A549 (cell line): ENCODE measurements at regions not wholly inside any gene's neighbourhood (a gene's known extent, or its start where the extent isn't known, plus 50 kb on each side); places are given as distances from the start of the nearest gene placed in this dataset.
A peak's percentile ranks its signal among the peaks of the same experiment; 100 is the strongest.

Experiments used
- ATAC-seq, 2 experiments: fragments of 200-7000 bp in 1 of 2; fragments of >200 bp in 1 of 2; cut with Nextera tagmentation in 1 of 2; cut with Tn5 transposase in 1 of 2; 3 replicates each; pipeline versions ENCODE4 v1.8.0 to v1.9.1; 2018 to 2020; ENCODE audit warnings: mild to moderate bottlenecking in 1 of 2, moderate library complexity in 1 of 2
- CTCF ChIA-PET: fragments of 300-600 bp; sonication (Branson Sonifier 250); formaldehyde crosslinking; extraction: SDS; loops from one replicate; lab custom pipeline; 2021; ENCODE audit warnings: antibody characterized with exemption, inconsistent platforms; lab: Yijun Ruan, JAX
- POLR2A ChIA-PET: fragments of 350-600 bp; formaldehyde crosslinking; extraction: SDS; loops from one replicate; lab custom pipeline; 2021; ENCODE audit warnings: antibody characterized with exemption, inconsistent platforms; lab: Yijun Ruan, JAX
- DNase-seq, 2 experiments: peaks; one replicate each; pipeline versions ENCODE4 v3.0.0 to v3.0.0-alpha.2; 2011 to 2016; ENCODE audit warnings: low read depth in 1 of 2, low spot score in 1 of 2
- FAIRE-seq: peaks from 2 replicates; lab custom pipeline; 2011; peaks lifted over from hg19 to GRCh38; lab: Jason Lieb, UNC
- H3K27ac ChIP-seq, 2 experiments: fragments of >200 bp; sonication (Bioruptor Twin); formaldehyde crosslinking; 3 replicates each; pipeline ENCODE4 v1.5.1; 2016 to 2017
- H3K4me1 ChIP-seq: fragments of >200 bp; sonication (Bioruptor Twin); formaldehyde crosslinking; 3 replicates; pipeline ENCODE4 v1.6.1; 2016
- H3K4me2 ChIP-seq: fragments of >200 bp; sonication (Bioruptor Twin); formaldehyde crosslinking; 3 replicates; pipeline ENCODE4 v1.6.1; 2016
- H3K4me3 ChIP-seq: fragments of >200 bp; sonication (Bioruptor Twin); formaldehyde crosslinking; 3 replicates; pipeline ENCODE4 v1.5.1; 2016
- H3K9me3 ChIP-seq: fragments of >200 bp; sonication (Bioruptor Twin); formaldehyde crosslinking; 3 replicates; pipeline ENCODE4 v1.6.1; 2016
- BHLHE40 ChIP-seq: IDR thresholded peaks from 2 replicates; pipeline ENCODE4 v1.6.1; 2012; ENCODE audit warnings: low read depth, low read length, inconsistent platforms
- CBX2 ChIP-seq: fragments of 200-600 bp; sonication (generic); IDR thresholded peaks from 2 replicates; pipeline ENCODE4 v1.6.1; 2016; ENCODE audit warnings: low read depth, mild to moderate bottlenecking, borderline replicate concordance
- CHD4 ChIP-seq: fragments of 200-600 bp; sonication (generic); IDR thresholded peaks from 2 replicates; pipeline ENCODE4 v1.6.1; 2016; ENCODE audit warnings: antibody characterized with exemption, mild to moderate bottlenecking, borderline replicate concordance
- FOSB ChIP-seq: fragments of 250-450 bp; sonication (Bioruptor Pico); IDR thresholded peaks from 2 replicates; pipeline ENCODE4 v1.5.0; 2020; ENCODE audit warnings: mild to moderate bottlenecking, moderate library complexity
- FOSL2 ChIP-seq, 2 experiments: fragments of 450-650 bp in 1 of 2; fragments of >200 bp in 1 of 2; sonication (Bioruptor Twin) in 1 of 2; formaldehyde crosslinking; IDR thresholded peaks; 2 replicates each; pipeline versions ENCODE4 v1.5.0 to v1.6.1; 2016 to 2020; ENCODE audit warnings: mild to moderate bottlenecking in 1 of 2, moderate library complexity in 1 of 2
- GATA3 ChIP-seq: IDR thresholded peaks from 2 replicates; pipeline ENCODE4 v1.6.1; 2012; ENCODE audit warnings: borderline replicate concordance
- HDAC2 ChIP-seq: fragments of 200-600 bp; sonication (generic); IDR thresholded peaks from 2 replicates; pipeline ENCODE4 v1.6.1; 2016
- HEYL ChIP-seq: fragments of 250-450 bp; sonication (Bioruptor Pico); IDR thresholded peaks from 2 replicates; pipeline ENCODE4 v1.8.0; 2021; ENCODE audit warnings: mild to moderate bottlenecking, moderate library complexity
- HMGXB4 ChIP-seq: fragments of 250-450 bp; sonication (Bioruptor Pico); IDR thresholded peaks from 2 replicates; pipeline ENCODE4 v1.5.0; 2021; ENCODE audit warnings: mild to moderate bottlenecking, moderate library complexity, borderline replicate concordance
- MAFK ChIP-seq: fragments of 450-650 bp; IDR thresholded peaks from 2 replicates; pipeline ENCODE4 v1.6.1; 2014; ENCODE audit not compliant: partially characterized antibody
- MYC ChIP-seq: IDR thresholded peaks from 2 replicates; pipeline ENCODE4 v1.6.1; 2012; ENCODE audit warnings: mild to moderate bottlenecking, inconsistent platforms, low read length, improper control_type of control experiment, borderline replicate concordance
- NFE2L2 ChIP-seq: fragments of 150-350 bp; conservative IDR thresholded peaks from 2 replicates; pipeline ENCODE4 v1.6.1; 2014; ENCODE audit warnings: low read length
- PBX3 ChIP-seq: IDR thresholded peaks from 2 replicates; pipeline ENCODE4 v1.6.1; 2012
- POLR2A ChIP-seq: IDR thresholded peaks from 2 replicates; pipeline ENCODE4 v1.6.1; 2012; ENCODE audit warnings: mild to moderate bottlenecking, low read length
- RARB ChIP-seq: fragments of 250-450 bp; sonication (Bioruptor Pico); IDR thresholded peaks from 2 replicates; pipeline ENCODE4 v1.8.0; 2021; ENCODE audit warnings: mild to moderate bottlenecking, moderate library complexity
- RCOR1 ChIP-seq: fragments of 150-350 bp; IDR thresholded peaks from 2 replicates; pipeline ENCODE4 v1.6.1; 2014; ENCODE audit warnings: antibody characterized with exemption, low read length, low read depth
- SMC3 ChIP-seq: fragments of >200 bp; sonication (Bioruptor Twin); formaldehyde crosslinking; IDR thresholded peaks from 3 replicates; pipeline ENCODE4 v1.6.1; 2018; ENCODE audit warnings: inconsistent platforms
- SREBF2 ChIP-seq: fragments of 450-650 bp; IDR thresholded peaks from 2 replicates; pipeline ENCODE4 v1.6.1; 2014; ENCODE audit warnings: mild to moderate bottlenecking, moderate library complexity
- TFCP2L1 ChIP-seq: fragments of 250-450 bp; sonication (Bioruptor Pico); IDR thresholded peaks from 2 replicates; pipeline ENCODE4 v1.5.0; 2021; ENCODE audit warnings: mild to moderate bottlenecking
- TP53 ChIP-seq: fragments of 250-450 bp; sonication (Bioruptor Pico); IDR thresholded peaks from 2 replicates; pipeline ENCODE4 v1.5.0; 2021; ENCODE audit warnings: mild to moderate bottlenecking, moderate library complexity
- ZC3H11A ChIP-seq: fragments of 450-650 bp; IDR thresholded peaks from 2 replicates; pipeline ENCODE4 v1.6.1; 2014; ENCODE audit warnings: antibody characterized with exemption, mild to moderate bottlenecking
- ZNF302 ChIP-seq: fragments of 250-450 bp; sonication (Bioruptor Pico); IDR thresholded peaks from 2 replicates; pipeline ENCODE4 v1.9.0; 2021; ENCODE audit warnings: inconsistent platforms, mild to moderate bottlenecking, moderate library complexity
- ZSCAN20 ChIP-seq: fragments of 250-450 bp; sonication (Bioruptor Pico); IDR thresholded peaks from 2 replicates; pipeline ENCODE4 v1.8.0; 2022; ENCODE audit warnings: mild to moderate bottlenecking, moderate library complexity
- WGBS: methylation state at CpG from one replicate; pipeline ENCODE4 v1.1.6; 2017; ENCODE audit errors: missing lambda C conversion rate; 5-methylcytosine and 5-hydroxymethylcytosine counted together
- TF ChIP-seq, protein P1 (sequence below): fragments of 450-650 bp; IDR thresholded peaks from 2 replicates; pipeline ENCODE4 v1.6.1; 2014; ENCODE audit warnings: antibody characterized with exemption

DNA sequence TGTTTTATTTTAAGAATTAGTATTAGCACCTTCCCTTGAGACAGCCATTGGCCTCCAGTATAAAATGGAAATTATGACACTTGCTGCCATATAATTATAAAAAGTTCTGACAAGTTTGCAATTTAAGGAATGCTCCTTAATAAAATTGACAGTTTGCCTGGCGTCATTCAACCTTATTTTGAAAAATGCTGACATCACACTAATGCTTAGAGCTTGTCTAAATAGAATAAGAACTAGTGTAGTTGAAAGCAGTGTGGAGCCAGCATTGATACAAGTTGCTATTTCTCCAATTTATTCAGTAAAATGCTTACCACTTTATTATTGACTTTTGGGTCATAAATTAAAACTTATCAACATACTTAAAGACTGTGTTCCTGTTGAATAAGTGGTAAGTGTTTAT, 54.3 kb upstream of the ARX start:
- H3K9me3 ChIP-seq, result no peaks in the 10 kb centered on the region
- H3K4me1 ChIP-seq, result no peaks in the 10 kb centered on the region
- no peak overlapping the region for H3K4me2 ChIP-seq
- no peak overlapping the region for H3K4me3 ChIP-seq
- ATAC-seq (no peak), FAIRE-seq (no peak), DNase-seq (no peak)
- CTCF ChIA-PET, result no interaction called here
- H3K27ac ChIP-seq, result no peak overlapping the region
- 8% methylated on average over 1 of the region's 1 CpG for WGBS
- TF ChIP-seq, protein P1, sequence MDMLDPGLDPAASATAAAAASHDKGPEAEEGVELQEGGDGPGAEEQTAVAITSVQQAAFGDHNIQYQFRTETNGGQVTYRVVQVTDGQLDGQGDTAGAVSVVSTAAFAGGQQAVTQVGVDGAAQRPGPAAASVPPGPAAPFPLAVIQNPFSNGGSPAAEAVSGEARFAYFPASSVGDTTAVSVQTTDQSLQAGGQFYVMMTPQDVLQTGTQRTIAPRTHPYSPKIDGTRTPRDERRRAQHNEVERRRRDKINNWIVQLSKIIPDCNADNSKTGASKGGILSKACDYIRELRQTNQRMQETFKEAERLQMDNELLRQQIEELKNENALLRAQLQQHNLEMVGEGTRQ, result no peak
- peak; percentile 84 for TF ChIP-seq MAFK
- POLR2A ChIA-PET, result no interaction called here

DNA sequence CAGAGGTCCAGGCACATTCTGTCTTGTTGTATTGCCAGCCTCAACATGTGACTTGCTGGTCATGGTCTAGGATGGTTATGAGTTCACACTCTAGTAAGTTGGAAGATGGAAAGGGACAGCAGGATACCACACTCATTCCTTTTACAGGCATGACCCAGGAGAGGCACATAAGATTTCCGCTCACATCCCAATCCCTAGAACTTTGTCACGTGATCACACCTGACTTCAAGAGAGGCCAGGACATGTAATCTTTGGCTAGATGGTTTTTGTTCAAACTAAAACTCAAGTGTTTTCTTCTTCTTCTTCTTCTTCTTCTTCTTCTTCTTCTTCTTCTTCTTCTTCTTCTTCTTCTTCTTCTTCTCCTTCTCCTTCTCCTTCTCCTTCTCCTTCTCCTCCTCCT, 53.4 kb upstream of the ARX start:
- H3K4me1 ChIP-seq, result no peaks in the 10 kb centered on the region
- POLR2A ChIA-PET, result no interaction called here
- ATAC-seq (no peak), DNase-seq (no peak), FAIRE-seq (no peak)
- H3K9me3 ChIP-seq, result no peaks in the 10 kb centered on the region
- no peak overlapping the region for H3K4me2 ChIP-seq
- TF ChIP-seq, protein P1, result peak; percentile 32; the same call in 1 of the 2 replicates
- TF ChIP-seq ZSCAN20, result no peak
- no peak for TF ChIP-seq ZC3H11A
- WGBS, result 10% methylated on average over 2 of the region's 2 CpGs
- CTCF ChIA-PET, result no interaction called here
- H3K27ac ChIP-seq, result no peak overlapping the region
- no peak overlapping the region for H3K4me3 ChIP-seq

GRCh38 chrX:25068340-25068739, 52.6 kb upstream of the ARX start:
- TF ChIP-seq MYC (no peak), TFCP2L1 (CRISPR knock-in tag) (no peak), SREBF2 (no peak), FOSB (CRISPR knock-in tag) (no peak), POLR2A (no peak), BHLHE40 (no peak), CBX2 (no peak), HMGXB4 (CRISPR knock-in tag) (no peak), TP53 (no peak)
- CTCF ChIA-PET, result no interaction called here
- Histone ChIP-seq H3K4me2 (no peak overlapping the region), H3K4me1 (no peaks in the 10 kb centered on the region), H3K9me3 (no peaks in the 10 kb centered on the region), H3K27ac (no peak overlapping the region), H3K4me3 (no peak overlapping the region)
- DNase-seq (no peak), FAIRE-seq (no peak), ATAC-seq (no peak)
- WGBS, result 69% methylated on average over 5 of the region's 5 CpGs
- POLR2A ChIA-PET, result no interaction called here

- 58% methylated on average over 4 of the region's 4 CpGs for WGBS
These were observed 51.8 kb upstream of the ARX start for GRCh38 chrX:25067271-25068172.

More at GRCh38 chrX:25067271-25068172, 51.8 kb upstream of the ARX start:
- H3K4me1 ChIP-seq, result no peaks in the 10 kb centered on the region
- POLR2A ChIA-PET, result no interaction called here
- ATAC-seq (no peak), DNase-seq (no peak)
- TF ChIP-seq NFE2L2 (no peak), TFCP2L1 (CRISPR knock-in tag) (no peak), FOSL2 (IDR thresholded peaks at IDR 0.05) (no peak), FOSL2 (CRISPR knock-in tag; IDR thresholded peaks at IDR 0.05) (no peak), ZNF302 (CRISPR knock-in tag) (no peak), CHD4 (no peak), SMC3 (no peak), HDAC2 (no peak), GATA3 (no peak), PBX3 (no peak), MAFK (no peak), HEYL (CRISPR knock-in tag) (no peak), RCOR1 (no peak), RARB (CRISPR knock-in tag) (no peak)
- TF ChIP-seq, protein P1, result no peak
- TF ChIP-seq, all 56 proteins: peak for 0
- Histone ChIP-seq H3K27ac (no peak overlapping the region), H3K4me3 (no peak overlapping the region), H3K9me3 (no peaks in the 10 kb centered on the region), H3K4me2 (no peak overlapping the region)
- CTCF ChIA-PET, result no interaction called here
- FAIRE-seq, result no peak
